Mucosa of descending colon (tissue), 3 donors: ENCODE measurements at regions not wholly inside any gene's neighbourhood (a gene's known extent, or its start where the extent isn't known, plus 50 kb on each side); places are given as distances from the start of the nearest gene placed in this dataset.
"Not testable (repeated sequence)": the region's sequence is repeated elsewhere in the genome, so short reads cannot be mapped to it uniquely, and the experiment has no call there.

Source experiments
- ATAC-seq: fragments of 200-7000 bp; cut with Tn5 transposase; one replicate; pipeline ENCODE4 v1.9.1; 2020; ENCODE audit warnings: mild to moderate bottlenecking, moderate library complexity
- DNase-seq, 3 donors: peaks; one replicate each; pipeline ENCODE4 v3.0.0-alpha.2; 2020
- H3K36me3 ChIP-seq: fragments of 200-600 bp; one replicate; pipeline ENCODE4 v1.8.0; 2021; ENCODE audit warnings: low read depth, mild to moderate bottlenecking
- H3K4me1 ChIP-seq: fragments of 200-600 bp; one replicate; pipeline ENCODE4 v1.8.0; 2021; ENCODE audit warnings: low read depth, mild to moderate bottlenecking
- H3K4me3 ChIP-seq: fragments of 200-600 bp; one replicate; pipeline ENCODE4 v1.8.0; 2021; ENCODE audit warnings: mild to moderate bottlenecking
- H3K9me3 ChIP-seq: fragments of 200-600 bp; one replicate; pipeline ENCODE4 v1.8.0; 2021; ENCODE audit warnings: mild to moderate bottlenecking
- intact Hi-C, 2 donors: fragments of 100-400 bp; cut with DNase I in 1 of 2; cut with micrococcal nuclease in 1 of 2; formaldehyde crosslinking; loops; one replicate each; pipeline versions ENCODE4 v1.11.0 to v1.11.1; 2022; cut with DNase I, micrococcal nuclease
- TF ChIP-seq, protein P1 (sequence below): fragments of 200-600 bp; IDR thresholded peaks from one replicate; pipeline ENCODE4 v1.8.0; 2022; ENCODE audit warnings: antibody characterized with exemption, mild to moderate bottlenecking
- donor health status: DM: no; HTN: no; CAD: no; lungs with moderate emphysema.
- donor health status: DM: no; HTN: no; CAD: no.
- donor health status: DM: no; HTN: yes; CAD: no.

- Histone ChIP-seq H3K4me3 (no peak overlapping the region), H3K4me1 (no peaks in the 10 kb centered on the region), H3K36me3 (no peaks in the 10 kb centered on the region), H3K9me3 (no peaks in the 10 kb centered on the region)
- TF ChIP-seq, protein P1, sequence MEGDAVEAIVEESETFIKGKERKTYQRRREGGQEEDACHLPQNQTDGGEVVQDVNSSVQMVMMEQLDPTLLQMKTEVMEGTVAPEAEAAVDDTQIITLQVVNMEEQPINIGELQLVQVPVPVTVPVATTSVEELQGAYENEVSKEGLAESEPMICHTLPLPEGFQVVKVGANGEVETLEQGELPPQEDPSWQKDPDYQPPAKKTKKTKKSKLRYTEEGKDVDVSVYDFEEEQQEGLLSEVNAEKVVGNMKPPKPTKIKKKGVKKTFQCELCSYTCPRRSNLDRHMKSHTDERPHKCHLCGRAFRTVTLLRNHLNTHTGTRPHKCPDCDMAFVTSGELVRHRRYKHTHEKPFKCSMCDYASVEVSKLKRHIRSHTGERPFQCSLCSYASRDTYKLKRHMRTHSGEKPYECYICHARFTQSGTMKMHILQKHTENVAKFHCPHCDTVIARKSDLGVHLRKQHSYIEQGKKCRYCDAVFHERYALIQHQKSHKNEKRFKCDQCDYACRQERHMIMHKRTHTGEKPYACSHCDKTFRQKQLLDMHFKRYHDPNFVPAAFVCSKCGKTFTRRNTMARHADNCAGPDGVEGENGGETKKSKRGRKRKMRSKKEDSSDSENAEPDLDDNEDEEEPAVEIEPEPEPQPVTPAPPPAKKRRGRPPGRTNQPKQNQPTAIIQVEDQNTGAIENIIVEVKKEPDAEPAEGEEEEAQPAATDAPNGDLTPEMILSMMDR = no peak
- no peak for ATAC-seq
- DNase-seq = no peak
- intact Hi-C loops = no loop called here
Measured at GRCh38 chr12:127153996-127154395, 1113.0 kb upstream of the TMEM132C start.

GRCh38 chr12:127154830-127155229 lies 1112.1 kb upstream of the TMEM132C start:
- H3K4me1 ChIP-seq, H3K9me3 ChIP-seq, H3K4me3 ChIP-seq, DNase-seq, intact Hi-C loops, H3K36me3 ChIP-seq, ATAC-seq: not testable (repeated sequence)

GRCh38 chr12:127155935-127156619 lies 1110.9 kb upstream of the TMEM132C start:
- H3K36me3 ChIP-seq, H3K9me3 ChIP-seq, H3K4me1 ChIP-seq, H3K4me3 ChIP-seq, DNase-seq, ATAC-seq, intact Hi-C loops: not testable (repeated sequence)

GRCh38 chr12:127157501-127158366 lies 1109.2 kb upstream of the TMEM132C start:
- H3K9me3 ChIP-seq, H3K4me1 ChIP-seq, intact Hi-C loops, H3K4me3 ChIP-seq, ATAC-seq, DNase-seq, H3K36me3 ChIP-seq: not testable (repeated sequence)

DNA sequence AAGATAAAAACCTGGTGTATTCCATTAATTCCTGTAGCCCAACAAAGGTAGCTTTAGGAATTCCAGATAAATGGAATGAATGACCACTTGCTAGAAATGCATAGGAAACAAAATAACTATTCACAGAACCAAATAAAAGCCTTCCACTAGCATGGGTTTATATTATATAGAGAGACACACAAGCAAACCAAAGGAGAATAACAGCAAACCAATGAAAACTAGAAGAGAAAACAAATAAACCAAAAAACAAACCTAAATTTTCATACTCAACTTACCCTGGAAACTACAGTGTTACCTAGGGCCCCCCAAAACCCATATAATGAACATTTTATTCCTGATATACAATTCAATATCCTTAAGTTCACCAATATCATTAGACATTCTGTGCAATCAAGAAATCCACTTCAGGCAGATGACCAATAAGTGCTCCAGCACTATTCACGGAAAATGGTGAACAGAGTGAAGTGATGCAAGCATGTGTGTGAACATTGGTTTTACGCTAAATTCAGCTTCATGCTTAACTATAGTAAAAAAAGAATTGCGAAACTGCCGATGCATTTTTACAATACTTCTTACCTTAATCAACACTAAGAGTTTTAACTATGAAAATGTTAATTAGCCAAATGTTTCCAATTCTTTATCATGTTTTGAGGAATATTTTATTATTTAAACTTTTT lies 1108.4 kb upstream of the TMEM132C start:
- intact Hi-C loops = no loop called here
- H3K4me1 ChIP-seq = no peaks in the 10 kb centered on the region
- ATAC-seq (no peak), DNase-seq (no peak)
- TF ChIP-seq, protein P1 = no peak
- H3K4me3 ChIP-seq = no peak overlapping the region
- no peaks in the 10 kb centered on the region for H3K9me3 ChIP-seq
- H3K36me3 ChIP-seq = no peaks in the 10 kb centered on the region

GRCh38 chr12:127161466-127161865 lies 1105.5 kb upstream of the TMEM132C start:
- H3K4me1 ChIP-seq = no peaks in the 10 kb centered on the region
- intact Hi-C loops = no loop called here
- DNase-seq (no peak), ATAC-seq (no peak)
- no peak overlapping the region for H3K4me3 ChIP-seq
- H3K36me3 ChIP-seq = no peaks in the 10 kb centered on the region
- H3K9me3 ChIP-seq = no peaks in the 10 kb centered on the region
- TF ChIP-seq, protein P1 = no peak

DNA sequence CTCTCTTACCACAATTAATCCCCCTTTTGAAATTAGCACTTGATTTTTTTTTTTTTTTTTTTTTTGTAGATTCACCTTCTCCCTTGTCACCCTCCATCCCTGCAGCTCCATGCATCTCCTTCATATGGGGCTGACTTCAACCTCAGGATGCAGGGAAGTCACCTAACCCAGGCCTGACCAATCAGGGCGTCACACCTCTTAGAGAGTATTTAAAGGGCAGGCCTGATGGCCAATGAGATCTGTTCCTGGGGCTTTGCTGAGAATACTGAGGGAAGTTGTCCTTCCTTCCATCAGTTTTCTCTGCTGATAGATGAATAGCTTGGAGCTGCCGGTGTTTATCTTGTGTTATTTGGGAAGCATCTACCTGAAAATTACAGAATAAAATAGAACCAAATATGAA lies 1104.7 kb upstream of the TMEM132C start:
- no peaks in the 10 kb centered on the region for H3K9me3 ChIP-seq
- H3K4me1 ChIP-seq = no peaks in the 10 kb centered on the region
- no peak for ATAC-seq
- TF ChIP-seq, protein P1 = no peak
- no peak for DNase-seq
- no peak overlapping the region for H3K4me3 ChIP-seq
- intact Hi-C loops = no loop called here
- no peaks in the 10 kb centered on the region for H3K36me3 ChIP-seq
